Activated T-cell treated with anti-CD3 and anti-CD28 coated beads for 24 hours (primary cell): ENCODE measurements at regions not wholly inside any gene's neighbourhood (a gene's known extent, or its start where the extent isn't known, plus 50 kb on each side); places are given as distances from the start of the nearest gene placed in this dataset.

Experiments used
- DNase-seq: peaks from one replicate; pipeline ENCODE4 v3.0.0-alpha.2; 2020; ENCODE audit warnings: low read depth

DNA sequence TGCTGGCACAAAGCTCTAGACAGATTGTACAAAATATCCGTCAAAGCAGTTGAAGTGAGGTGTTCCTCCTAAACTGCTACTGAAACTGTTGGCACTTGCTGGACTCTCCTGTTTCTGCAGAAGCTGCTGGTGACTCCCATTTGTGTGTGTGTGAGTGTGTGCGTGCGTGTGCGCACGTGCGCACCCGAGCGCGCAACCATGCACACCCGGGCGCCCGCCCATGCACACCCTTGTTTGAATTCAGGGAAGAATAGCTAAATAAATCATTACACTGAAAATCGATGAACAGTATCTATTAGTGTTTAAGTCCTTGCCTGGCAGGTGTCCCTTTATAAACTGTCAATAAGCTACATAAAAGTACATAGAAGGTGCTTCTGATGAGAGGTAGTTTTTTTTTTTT, 156.4 kb upstream of the B3GALT2 start:
- no peak for DNase-seq

- DNase-seq = no peak
Observed at GRCh38 chr1:193340331-193340730, 153.9 kb upstream of the B3GALT2 start.

DNA sequence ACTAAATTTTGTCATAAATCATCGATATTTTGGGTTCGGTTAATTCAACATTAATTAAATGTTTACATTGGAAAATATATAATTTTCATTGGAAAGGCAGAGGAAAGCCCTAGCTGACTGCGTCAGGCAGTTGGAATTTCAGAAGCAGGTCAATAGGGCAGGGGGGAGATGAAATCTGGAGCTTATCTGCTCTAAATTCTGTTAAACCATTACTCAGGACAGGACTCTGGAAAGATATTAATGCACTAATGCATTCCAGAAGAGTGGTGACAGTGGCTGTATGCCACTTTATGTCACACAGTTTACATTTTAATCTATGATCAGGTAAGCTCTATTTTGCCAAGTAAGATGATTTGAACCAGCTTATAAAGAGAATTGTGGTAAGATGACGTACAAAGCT, 153.0 kb upstream of the B3GALT2 start:
- no peak for DNase-seq

DNA sequence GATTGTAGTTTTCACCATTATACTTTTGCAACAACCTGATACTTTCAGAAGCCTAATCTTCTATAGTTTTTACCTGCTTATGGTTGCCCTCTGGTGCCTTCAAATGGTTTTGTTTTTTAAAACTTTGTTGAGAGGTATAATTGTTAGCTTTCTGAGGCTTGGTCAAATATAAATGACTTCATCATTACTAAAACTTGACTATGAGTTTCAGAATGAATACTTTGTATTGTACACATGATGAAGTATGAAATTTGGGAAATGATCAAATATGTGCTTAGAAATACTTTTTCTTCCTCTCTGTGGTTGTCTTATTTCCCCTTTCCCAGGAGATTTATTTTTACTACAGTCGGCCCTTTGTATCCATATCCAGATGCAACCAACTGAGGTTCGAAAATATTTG, 151.8 kb upstream of the B3GALT2 start:
- no peak for DNase-seq

- DNase-seq = no peak
Observed at GRCh38 chr1:193335806-193336428, 149.5 kb upstream of the B3GALT2 start.

GRCh38 chr1:193333166-193333565, 146.8 kb upstream of the B3GALT2 start:
- DNase-seq = no peak

GRCh38 chr1:193326296-193326695, 139.9 kb upstream of the B3GALT2 start:
- no peak for DNase-seq

DNA sequence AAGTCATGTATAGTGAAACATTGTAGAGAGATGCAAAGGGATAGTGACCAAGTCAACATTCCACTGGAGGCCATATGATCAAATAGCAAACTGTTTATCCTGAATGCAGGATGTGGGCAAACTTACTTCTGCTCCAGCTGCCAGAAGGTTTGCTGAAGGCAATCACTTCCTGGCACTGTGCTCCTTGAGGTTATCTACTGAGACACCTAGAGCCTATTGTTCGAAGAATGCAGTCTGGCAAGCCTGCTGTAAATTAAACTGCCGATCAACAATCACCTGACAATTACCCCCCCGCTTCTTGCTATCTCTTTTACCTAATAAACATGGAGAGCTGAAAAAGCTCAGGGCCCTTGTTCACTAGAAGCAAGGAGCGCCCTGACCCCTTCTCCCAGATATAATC, 139.4 kb upstream of the B3GALT2 start:
- DNase-seq = no peak

DNA sequence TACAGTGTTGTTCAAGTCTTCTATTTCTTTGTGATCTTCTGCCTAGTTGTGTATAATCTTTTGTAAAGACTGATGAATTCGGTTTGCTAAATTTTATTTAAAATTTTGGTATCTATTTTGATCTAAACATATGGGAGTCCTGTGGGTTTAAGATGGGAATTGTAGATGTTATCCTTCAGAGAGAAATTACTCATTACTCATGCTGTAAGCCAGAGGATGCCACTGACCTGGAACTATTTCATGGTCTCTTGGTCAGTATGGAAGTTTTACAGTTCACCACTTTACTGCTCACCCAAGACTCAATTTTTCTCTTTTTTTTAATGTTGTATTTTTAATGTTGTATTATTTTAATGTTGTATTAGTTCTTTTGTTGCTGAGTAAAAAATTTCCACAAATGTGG, 138.6 kb upstream of the B3GALT2 start:
- DNase-seq = no peak

GRCh38 chr1:193322211-193322610, 135.8 kb upstream of the B3GALT2 start:
- DNase-seq = no peak

GRCh38 chr1:193321242-193321840, 134.9 kb upstream of the B3GALT2 start:
- DNase-seq = no peak

DNA sequence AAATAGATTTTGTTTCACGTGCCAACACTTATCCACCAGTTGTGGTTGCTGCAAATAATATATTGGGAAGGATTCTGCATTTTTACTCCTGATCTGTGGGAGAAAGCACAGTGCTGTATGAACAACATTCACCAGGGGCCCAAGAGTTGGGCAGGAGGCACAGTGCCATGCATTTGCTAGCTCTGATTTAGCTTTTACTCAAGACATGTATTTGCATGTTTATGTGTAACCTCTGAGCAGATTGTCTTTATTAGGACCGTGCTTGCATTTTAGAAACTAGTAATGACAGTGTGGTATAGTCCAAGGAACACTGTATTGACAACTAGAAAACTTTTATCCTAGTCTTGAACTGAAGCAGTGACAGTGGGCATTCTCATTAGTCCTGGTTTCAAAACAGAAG, 133.9 kb upstream of the B3GALT2 start:
- no peak for DNase-seq

DNA sequence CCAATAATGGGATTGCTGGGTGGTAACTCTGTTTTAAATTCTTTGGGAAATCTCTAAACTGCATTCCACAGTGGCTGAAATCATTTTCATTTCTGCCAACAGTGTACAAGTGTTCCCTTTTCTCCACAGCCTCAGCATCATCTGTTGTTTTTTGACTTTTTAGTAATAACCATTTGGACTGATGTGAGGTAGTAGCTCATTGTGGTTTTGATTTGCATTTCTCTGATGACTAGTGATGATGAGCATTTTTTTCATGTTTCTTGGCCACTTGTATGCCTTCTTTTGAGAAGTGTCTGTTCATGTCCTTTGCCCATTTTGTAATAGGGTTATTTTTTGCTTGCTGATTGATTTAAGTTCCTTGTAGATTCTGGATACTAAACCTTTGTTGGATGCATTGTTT, 131.9 kb upstream of the B3GALT2 start:
- DNase-seq = no peak

DNA sequence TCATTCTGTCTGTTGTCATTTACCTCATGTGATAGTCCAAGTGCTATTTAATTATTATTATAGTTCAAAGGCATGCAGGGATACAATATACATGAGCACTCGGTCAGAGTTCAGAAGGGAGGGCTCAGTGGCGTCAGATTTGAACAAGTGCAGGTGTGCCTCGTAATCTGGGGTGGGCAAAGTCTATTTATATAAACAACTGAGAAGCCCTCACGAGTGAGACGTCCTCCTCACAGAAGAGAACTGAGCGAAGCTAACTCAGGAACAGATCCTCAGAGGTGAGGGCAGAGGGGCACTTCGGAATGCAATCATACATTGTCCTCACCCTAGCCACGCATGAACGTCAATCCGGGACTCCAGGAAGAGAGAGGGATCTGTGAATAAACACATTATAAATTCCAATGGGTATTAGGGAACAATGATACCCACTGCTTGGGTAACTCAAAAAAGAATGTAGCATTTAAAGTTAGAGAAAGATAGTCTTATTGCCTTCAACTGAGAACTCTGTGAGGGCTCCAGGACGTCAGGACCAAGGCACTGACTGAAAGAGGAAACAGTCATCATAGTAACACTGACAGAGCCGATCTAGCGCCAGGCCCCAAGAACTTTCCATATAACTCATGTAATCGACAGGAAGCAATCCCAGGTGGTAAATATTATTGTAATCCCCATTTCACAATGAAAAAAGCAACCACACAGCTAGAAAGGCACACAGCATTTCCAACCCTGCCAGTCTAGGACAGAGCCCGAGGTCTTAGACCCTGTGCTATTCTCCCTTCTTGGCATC, 127.1 kb upstream of the B3GALT2 start:
- DNase-seq = no peak

DNA sequence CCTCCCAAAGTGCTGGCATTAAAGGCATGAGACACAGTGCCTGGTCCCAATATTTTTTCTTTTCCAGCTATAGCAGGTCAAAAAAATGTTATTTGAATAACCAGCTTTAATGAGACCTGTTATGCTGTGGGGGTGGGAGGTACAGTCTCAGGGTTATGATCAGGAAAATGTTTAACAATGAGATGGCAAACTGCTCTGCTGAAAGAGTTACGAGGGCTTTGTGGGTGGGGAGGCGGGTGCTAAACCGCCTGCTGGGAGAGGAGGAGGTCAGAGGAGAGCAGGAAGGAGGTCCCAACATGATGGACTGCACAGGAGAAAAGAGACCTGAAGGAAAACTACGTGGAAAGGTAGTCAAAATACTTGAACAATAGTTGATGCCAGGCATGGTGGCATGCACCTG, 126.0 kb upstream of the B3GALT2 start:
- DNase-seq = no peak

GRCh38 chr1:193311226-193311948, 125.0 kb upstream of the B3GALT2 start:
- no peak for DNase-seq

- DNase-seq = no peak
Observed at GRCh38 chr1:193310564-193310963, 124.2 kb upstream of the B3GALT2 start.

DNA sequence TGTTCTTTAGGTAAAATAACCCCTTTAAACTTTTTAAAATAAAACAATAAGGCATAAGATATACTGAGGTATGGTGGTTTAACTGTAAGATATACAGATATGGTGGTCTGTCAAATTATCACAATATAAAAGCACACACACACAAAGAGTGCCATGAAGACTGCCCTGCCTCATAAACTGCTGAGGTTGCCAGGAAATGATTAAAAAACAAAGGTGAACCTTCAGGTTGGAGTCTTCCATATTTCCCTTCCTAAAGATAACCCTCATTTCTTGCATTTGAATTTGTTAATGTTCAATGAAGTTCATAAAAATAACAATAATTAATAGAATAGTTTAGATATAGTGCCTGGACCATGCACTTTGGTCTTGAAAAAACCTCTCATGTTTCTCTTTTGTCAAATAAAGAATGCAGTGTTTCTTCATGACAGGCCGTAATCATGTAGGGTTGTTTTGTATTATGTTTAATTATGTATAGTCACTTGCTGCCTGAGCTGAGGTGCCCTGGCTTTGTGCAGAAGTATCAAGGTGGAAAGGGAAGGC, 123.6 kb upstream of the B3GALT2 start:
- DNase-seq = no peak

DNA sequence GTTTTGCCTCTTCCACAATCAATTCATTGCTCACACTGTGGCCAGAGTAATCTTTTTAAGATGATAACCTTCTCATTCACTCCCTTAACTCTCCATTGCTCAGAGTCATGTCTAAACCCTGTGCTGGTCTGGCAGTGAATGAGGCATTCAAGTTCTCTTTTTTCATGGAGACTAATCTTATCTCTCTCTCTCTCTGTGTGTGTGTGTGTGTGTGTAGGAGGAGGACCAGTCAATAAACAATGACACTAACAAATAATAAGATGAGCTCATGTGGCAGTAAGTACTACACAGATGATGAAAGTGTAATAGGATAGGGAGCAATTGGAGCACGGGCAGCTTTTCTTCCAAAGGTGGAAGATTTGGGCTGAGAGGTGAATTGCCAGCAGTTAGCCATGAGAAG, 122.0 kb upstream of the B3GALT2 start:
- DNase-seq = no peak

GRCh38 chr1:193306430-193306829, 120.0 kb upstream of the B3GALT2 start:
- DNase-seq = no peak
